ENCODE measurements at regions not wholly inside any gene's neighbourhood (a gene's known extent, or its start where the extent isn't known, plus 50 kb on each side); places are given as distances from the start of the nearest gene placed in this dataset.

- TF ChIP-seq CTCF (IDR thresholded peaks at IDR 0.05) (no peak), POLR2A (IDR thresholded peaks at IDR 0.05) (no peak)
These were observed 400.0 kb downstream of the CTTN start for GRCh38 chr11:70798296-70798695.

Measured in thyroid gland (tissue), 4 donors.